ENCODE measurements at regions not wholly inside any gene's neighbourhood (a gene's known extent, or its start where the extent isn't known, plus 50 kb on each side); places are given as distances from the start of the nearest gene placed in this dataset.
"Not testable (repeated sequence)": the region's sequence is repeated elsewhere in the genome, so short reads cannot be mapped to it uniquely, and the experiment has no call there.

- no peak for DNase-seq
Measured at GRCh38 chr20:51187261-51187660, 164.4 kb upstream of the KCNG1 start.

DNA sequence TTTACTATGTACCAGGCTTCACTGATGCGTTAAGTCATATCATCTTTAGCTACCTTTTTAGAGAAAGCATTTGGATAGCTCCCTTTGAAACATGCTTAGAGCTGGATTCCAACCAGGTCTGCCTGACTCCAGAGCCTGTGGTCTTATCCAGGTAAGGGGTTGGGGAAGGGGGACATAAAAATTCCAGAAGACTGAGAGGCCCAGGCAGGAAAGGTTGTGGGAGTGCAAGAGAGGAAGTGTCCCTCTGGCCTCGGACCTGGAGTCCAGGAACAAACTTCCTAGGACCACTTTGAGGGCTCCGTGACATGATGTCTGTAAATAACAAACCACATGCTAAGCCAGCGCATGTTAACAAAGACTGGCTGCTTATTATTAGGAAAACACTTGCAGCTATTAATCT lies 163.0 kb upstream of the KCNG1 start:
- DNase-seq = no peak

GRCh38 chr20:51185277-51185676 lies 162.4 kb upstream of the KCNG1 start:
- DNase-seq = no peak

DNA sequence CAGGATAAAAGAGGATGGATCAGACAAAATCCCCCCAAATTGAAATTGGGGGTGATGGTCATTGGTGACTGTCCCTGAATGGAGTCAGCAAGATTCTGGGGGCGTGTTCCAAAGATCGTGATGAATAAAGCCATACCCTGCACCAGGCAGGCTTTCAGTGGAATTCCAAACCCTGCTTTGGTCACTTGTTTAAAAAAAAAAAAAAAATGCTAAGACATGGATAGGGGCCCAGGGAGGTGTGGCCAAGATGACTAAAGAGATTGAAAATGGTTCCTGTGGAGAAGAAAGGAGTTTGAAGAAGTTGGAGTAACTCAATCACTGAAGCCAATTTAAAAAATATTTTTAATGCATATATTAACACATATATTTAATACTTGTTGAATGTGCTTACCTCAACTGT lies 161.4 kb upstream of the KCNG1 start:
- no peak for DNase-seq

- DNase-seq = no peak
Measured at GRCh38 chr20:51183451-51183850, 160.5 kb upstream of the KCNG1 start.

DNA sequence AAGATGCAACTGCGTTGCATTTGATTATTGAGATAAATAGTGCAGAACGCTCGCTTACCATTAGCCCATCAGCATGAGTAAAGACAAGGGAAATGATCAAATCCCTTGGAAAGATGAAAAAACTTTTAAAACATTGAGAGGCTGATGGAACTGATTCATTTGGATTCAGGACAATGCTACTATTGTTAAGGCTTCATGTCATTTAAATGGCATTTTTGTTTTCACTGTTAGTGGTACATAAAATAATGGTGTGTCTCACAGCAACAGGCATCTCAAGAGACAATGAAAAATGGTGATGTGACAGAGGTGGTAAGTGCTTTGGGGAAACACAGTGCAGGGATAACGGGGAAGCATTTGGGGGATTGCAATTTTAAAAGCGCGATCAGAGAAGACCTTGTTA lies 159.7 kb upstream of the KCNG1 start:
- DNase-seq = no peak

DNA sequence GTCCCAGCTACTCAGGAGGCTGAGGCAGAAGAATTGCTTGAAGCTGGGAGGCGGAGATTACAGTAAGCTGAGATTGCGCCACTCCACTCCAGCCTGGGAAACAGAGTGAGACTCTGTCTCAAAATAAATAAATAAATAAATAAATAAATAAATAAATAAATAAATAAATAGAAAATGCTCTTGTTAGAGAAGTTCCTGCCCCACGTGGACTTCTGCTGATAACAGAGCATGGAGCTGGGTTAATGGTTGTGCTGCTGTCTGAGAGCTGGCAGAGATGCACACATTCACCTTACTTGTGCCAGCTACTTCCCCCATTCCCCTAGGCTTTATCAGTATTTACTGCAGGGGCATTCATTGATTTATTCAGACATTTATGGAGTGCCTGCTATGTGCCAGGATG lies 155.2 kb upstream of the KCNG1 start:
- DNase-seq = no peak

DNA sequence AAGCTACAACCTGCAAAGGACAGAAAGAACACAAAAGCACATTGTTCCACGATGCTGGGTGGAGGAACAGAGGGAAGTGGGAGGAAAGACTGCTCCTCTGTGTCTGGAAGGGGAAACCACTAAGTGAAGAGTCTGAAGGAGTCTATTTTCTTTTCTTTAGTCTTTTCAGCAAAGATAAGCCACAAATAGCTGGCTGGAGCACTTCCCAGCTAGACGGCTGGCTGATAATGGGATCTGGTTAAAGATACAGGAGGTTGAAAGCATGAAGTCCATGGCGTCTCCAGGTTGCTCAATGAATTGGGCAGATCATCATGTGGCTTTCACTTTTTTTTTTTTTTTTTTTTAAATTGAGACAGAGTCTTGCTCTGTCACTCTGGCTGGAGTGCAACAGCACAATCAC lies 154.0 kb upstream of the KCNG1 start:
- DNase-seq = no peak

- DNase-seq = no peak
Measured at GRCh38 chr20:51176446-51176845, 153.5 kb upstream of the KCNG1 start.

GRCh38 chr20:51175724-51176123 lies 152.8 kb upstream of the KCNG1 start:
- no peak for DNase-seq

GRCh38 chr20:51175156-51175555 lies 152.2 kb upstream of the KCNG1 start:
- no peak for DNase-seq

GRCh38 chr20:51174536-51174935 lies 151.6 kb upstream of the KCNG1 start:
- no peak for DNase-seq

DNA sequence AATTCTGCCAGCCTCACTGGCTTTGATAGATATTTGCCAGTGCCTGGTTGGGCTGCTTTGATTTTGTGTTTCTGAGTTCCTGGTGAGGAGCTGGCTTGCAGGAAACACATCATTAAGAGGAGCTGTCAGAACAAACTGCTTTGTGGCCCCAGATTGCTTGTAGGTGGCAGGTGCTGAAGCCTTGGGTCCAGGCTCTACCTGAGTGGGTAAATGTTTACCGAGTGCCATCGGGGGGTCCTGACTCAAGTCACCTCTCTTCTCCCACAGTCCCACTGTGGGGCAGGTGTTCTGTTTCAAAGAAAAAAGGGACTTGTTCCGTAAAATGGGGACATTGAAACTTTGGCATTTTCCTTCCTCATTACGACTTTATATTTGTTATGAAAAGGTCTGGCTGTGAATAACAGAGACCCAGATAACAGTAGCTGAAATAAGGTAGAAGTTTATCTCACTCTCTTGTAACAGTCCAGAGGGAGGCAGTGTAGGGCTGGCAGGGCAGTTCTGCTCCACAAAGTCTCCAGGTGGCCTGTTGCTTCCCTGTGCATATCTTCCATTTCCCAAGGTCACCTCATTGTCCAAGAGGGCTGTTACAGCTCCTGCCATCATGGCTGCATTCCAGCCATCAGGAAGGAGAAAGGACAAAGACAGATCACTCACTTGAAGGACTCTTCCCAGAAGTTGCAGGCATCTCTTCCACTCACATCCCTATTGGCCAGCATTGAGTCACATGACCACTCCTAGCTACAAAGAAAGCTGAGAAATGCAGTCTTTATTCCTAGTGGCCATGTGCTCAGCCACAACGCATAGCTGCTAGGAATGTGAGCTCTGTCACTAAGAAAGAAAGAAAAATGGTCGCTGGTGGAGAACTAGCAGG lies 149.9 kb upstream of the KCNG1 start:
- no peak for DNase-seq

- DNase-seq = no peak
Measured at GRCh38 chr20:51171141-51171540, 148.2 kb upstream of the KCNG1 start.

DNA sequence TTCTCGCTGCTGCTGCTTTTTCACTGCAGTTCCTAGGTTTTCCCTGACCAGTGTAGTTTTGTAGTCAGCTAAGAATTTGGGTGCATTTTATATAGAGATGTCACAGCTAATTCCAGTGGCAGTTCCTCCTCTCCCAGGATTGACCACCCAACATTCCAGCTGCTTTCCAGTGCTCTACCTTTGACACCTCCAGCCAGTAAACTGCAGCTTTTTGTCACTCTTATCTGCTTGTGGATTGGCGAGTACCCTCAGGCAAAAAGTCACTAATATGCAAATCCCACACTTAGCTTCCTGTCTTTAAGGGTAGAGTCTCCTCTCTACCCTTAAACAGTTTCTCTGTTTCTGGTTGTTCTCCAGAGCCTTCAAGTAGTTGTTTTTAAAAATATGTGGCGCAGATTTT lies 146.9 kb upstream of the KCNG1 start:
- DNase-seq = no peak

DNA sequence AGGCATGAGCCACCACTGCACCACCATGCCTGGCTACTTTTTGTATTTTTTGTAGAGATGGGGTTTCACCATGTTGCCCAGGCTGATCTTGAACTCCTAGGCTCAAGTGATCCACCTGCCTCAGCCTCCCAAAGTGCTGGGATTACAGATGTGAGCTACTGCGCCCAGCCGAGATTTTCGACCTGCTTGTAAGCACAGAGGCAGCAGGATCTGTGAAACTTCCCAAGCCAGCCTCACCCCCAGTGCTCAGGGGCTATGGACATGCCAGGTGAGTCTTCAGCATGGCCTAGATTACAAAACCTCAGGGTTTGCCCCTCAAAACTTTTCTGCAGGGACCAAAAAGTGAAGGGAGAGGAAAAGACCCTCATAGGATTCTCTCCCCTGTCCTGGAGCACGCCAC lies 145.0 kb upstream of the KCNG1 start:
- not testable (repeated sequence) for DNase-seq

GRCh38 chr20:51166489-51166888 lies 143.6 kb upstream of the KCNG1 start:
- no peak for DNase-seq

DNA sequence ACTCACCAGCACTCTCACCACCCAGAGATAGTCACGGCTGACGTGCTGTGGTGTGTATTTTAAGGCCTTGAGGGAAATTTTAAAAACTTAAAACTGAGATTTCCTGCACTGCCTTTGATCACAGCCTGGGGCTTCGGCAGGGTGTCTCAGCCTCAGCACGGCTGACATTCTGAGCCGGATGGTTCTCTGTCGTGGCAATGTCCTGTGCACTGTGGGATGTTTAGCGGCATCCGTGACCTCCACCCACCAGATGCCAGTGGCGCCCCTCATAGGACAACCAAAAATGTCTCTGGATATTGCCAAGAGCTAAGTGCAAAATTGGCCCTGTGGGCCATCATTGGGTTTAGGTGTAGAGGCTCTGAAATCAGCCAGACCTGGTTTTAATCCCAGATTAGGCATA lies 142.2 kb upstream of the KCNG1 start:
- DNase-seq = no peak

GRCh38 chr20:51164731-51165130 lies 141.8 kb upstream of the KCNG1 start:
- no peak for DNase-seq

DNA sequence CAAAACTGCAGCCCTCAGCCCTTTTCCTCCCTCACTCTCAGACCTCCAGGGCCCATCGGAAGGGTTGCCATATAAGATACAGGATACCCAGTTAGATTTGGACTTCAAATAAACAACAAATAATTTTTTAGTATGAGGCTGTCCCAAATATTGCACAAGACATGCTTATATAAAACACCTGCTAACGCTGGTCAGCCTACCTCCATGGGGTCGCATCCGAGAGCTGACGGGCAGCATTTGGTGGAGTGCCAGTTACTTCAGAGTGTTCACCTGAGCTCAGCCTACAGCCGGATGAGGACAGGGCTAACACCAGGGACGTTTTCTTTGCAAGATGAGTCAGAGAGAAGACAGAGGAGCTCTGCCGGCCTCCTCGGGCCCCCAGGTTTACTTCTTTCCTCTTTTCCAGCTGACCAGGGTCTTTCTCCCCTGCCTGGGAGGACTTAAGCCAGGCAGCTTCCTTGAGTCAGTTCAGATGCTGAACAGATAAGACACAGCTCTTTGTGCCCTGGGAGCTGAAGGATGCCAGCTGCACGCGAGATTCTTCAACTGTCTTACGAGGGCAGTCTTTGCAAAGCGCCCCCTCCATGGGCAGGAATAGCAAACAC lies 141.2 kb upstream of the KCNG1 start:
- no peak for DNase-seq

DNA sequence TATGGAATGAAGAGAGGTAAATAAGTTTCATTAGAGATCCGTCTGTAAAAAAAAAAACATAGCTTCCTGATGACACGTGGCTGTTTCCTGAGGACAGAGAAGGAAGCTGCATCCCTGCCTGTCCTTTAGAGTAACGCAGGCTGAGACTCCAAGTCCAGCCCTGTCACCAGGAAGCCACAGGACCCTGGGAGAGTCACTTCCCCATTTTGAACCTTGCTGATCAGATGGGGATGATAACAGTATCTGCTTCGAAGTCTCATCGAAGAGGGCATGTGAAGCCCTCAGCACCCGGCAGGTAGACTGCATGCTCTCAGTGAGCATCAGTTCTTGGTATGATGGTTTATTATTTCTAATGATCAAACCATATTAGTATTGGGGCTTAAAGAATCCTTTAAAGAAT lies 139.1 kb upstream of the KCNG1 start:
- no peak for DNase-seq

GRCh38 chr20:51160821-51161220 lies 137.9 kb upstream of the KCNG1 start:
- no peak for DNase-seq

- no peak for DNase-seq
Measured at GRCh38 chr20:51159981-51160380, 137.1 kb upstream of the KCNG1 start.

DNA sequence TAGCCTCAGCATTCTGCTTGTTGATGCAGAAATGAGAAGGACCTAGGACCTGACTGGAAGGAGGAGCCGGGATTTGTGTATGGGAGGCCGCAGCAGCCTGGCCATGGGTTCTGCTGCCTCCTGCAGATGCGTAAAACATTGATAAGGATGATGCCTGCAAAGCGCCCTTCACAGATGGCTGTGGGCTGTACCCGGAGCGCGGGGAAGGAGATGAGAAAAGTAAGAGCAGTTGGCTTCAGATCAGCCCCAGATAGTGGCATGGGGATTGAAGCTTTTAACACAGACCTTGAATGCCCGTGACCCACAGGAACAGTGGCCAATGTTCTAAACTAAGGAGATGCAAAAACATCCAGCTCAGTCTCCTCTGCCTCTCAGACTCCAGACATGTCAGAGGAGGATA lies 136.4 kb upstream of the KCNG1 start:
- DNase-seq = no peak

All from renal pelvis (tissue), 1 donor.